Amniotic epithelial cell (primary cell): ENCODE measurements at regions not wholly inside any gene's neighbourhood (a gene's known extent, or its start where the extent isn't known, plus 50 kb on each side); places are given as distances from the start of the nearest gene placed in this dataset.

Source experiments
- DNase-seq: peaks from one replicate; pipeline ENCODE4 v3.0.0-alpha.2; 2010; ENCODE audit warnings: low read depth

- DNase-seq: no peak
These were observed 111.2 kb upstream of the TMEM18 start for GRCh38 chr2:788227-789032.

GRCh38 chr2:784753-785152, 107.5 kb upstream of the TMEM18 start:
- DNase-seq: no peak

GRCh38 chr2:780581-780980, 103.4 kb upstream of the TMEM18 start:
- no peak for DNase-seq

GRCh38 chr2:780002-780401, 102.8 kb upstream of the TMEM18 start:
- DNase-seq: no peak

GRCh38 chr2:778731-779350, 101.6 kb upstream of the TMEM18 start:
- no peak for DNase-seq

GRCh38 chr2:777546-777945, 100.3 kb upstream of the TMEM18 start:
- no peak for DNase-seq

- no peak for DNase-seq
These were observed 99.8 kb upstream of the TMEM18 start for GRCh38 chr2:777051-777450.

GRCh38 chr2:776487-776886, 99.3 kb upstream of the TMEM18 start:
- no peak for DNase-seq

- DNase-seq: no peak
These were observed 98.8 kb upstream of the TMEM18 start for GRCh38 chr2:776038-776437.

- DNase-seq: no peak
These were observed 97.2 kb upstream of the TMEM18 start for GRCh38 chr2:774436-774835.

GRCh38 chr2:773256-774160, 96.3 kb upstream of the TMEM18 start:
- no peak for DNase-seq

GRCh38 chr2:771538-771937, 94.3 kb upstream of the TMEM18 start:
- DNase-seq: no peak

- DNase-seq: no peak
These were observed 93.6 kb upstream of the TMEM18 start for GRCh38 chr2:770776-771175.

- DNase-seq: no peak
These were observed 92.6 kb upstream of the TMEM18 start for GRCh38 chr2:769771-770170.

- no peak for DNase-seq
These were observed 91.2 kb upstream of the TMEM18 start for GRCh38 chr2:768451-768850.

- no peak for DNase-seq
These were observed 90.7 kb upstream of the TMEM18 start for GRCh38 chr2:767944-768343.

- DNase-seq: no peak
These were observed 90.2 kb upstream of the TMEM18 start for GRCh38 chr2:767440-767839.

GRCh38 chr2:766255-766654, 89.0 kb upstream of the TMEM18 start:
- no peak for DNase-seq

- no peak for DNase-seq
These were observed 88.2 kb upstream of the TMEM18 start for GRCh38 chr2:765369-765768.

GRCh38 chr2:763766-764525, 86.7 kb upstream of the TMEM18 start:
- DNase-seq: no peak

GRCh38 chr2:762646-763045, 85.4 kb upstream of the TMEM18 start:
- no peak for DNase-seq

GRCh38 chr2:761384-761783, 84.2 kb upstream of the TMEM18 start:
- no peak for DNase-seq
